GM12873 (cell line): ENCODE measurements at regions not wholly inside any gene's neighbourhood (a gene's known extent, or its start where the extent isn't known, plus 50 kb on each side); places are given as distances from the start of the nearest gene placed in this dataset.

Experiments
- CTCF ChIP-seq: IDR thresholded peaks from 2 replicates; pipeline ENCODE4 v1.5.1; 2012; ENCODE audit warnings: low read depth, mild to moderate bottlenecking, moderate library complexity, low read length, control low read depth; ENCODE audit not compliant: insufficient read depth; ENCODE audit errors: missing control alignments

- TF ChIP-seq CTCF, result no peak
Observed at GRCh38 chr5:57677235-57677634, 194.6 kb upstream of the ACTBL2 start.

- TF ChIP-seq CTCF, result no peak
Observed at GRCh38 chr5:57676222-57677098, 193.8 kb upstream of the ACTBL2 start.

- no peak for TF ChIP-seq CTCF
Observed at GRCh38 chr5:57675236-57675635, 192.6 kb upstream of the ACTBL2 start.

GRCh38 chr5:57671371-57671770, 188.8 kb upstream of the ACTBL2 start:
- no peak for TF ChIP-seq CTCF

GRCh38 chr5:57666582-57666981, 184.0 kb upstream of the ACTBL2 start:
- TF ChIP-seq CTCF, result no peak

- no peak for TF ChIP-seq CTCF
Observed at GRCh38 chr5:57665146-57665936, 182.7 kb upstream of the ACTBL2 start.

- no peak for TF ChIP-seq CTCF
Observed at GRCh38 chr5:57664700-57665099, 182.1 kb upstream of the ACTBL2 start.
